Gastroesophageal sphincter (tissue), 4 donors: ENCODE measurements at regions not wholly inside any gene's neighbourhood (a gene's known extent, or its start where the extent isn't known, plus 50 kb on each side); places are given as distances from the start of the nearest gene placed in this dataset.
A peak's percentile ranks its signal among the peaks of the same experiment; 100 is the strongest.

Experiments
- ATAC-seq: fragments of 150-250 bp; one replicate; pipeline ENCODE4 v1.9.1; 2016; ENCODE audit warnings: mild to moderate bottlenecking, moderate library complexity
- H3K27ac ChIP-seq, 4 donors: fragments of 200-600 bp; sonication (generic) in 3 of 4; 1 replicate in 3 of 4; 2 replicates in 1 of 4; pipeline ENCODE4 v1.5.1; 2016 to 2019
- H3K27me3 ChIP-seq: fragments of 200-600 bp; sonication (generic); one replicate; pipeline ENCODE4 v1.5.1; 2019
- H3K36me3 ChIP-seq, 2 donors: fragments of 200-600 bp; sonication (generic); one replicate each; pipeline ENCODE4 v1.5.1; 2019; ENCODE audit warnings: control low read depth in 1 of 2
- H3K4me1 ChIP-seq, 3 donors: fragments of 200-600 bp; sonication (generic); 1 replicate in 2 of 3; 2 replicates in 1 of 3; pipeline ENCODE4 v1.5.1; 2016 to 2019; ENCODE audit warnings: control low read depth in 2 of 3
- H3K4me3 ChIP-seq, 2 donors: fragments of 200-600 bp; sonication (generic); one replicate each; pipeline ENCODE4 v1.5.1; 2019; ENCODE audit warnings: mild to moderate bottlenecking in 1 of 2, moderate library complexity in 1 of 2
- H3K9me3 ChIP-seq, 3 donors: fragments of 200-600 bp; sonication (generic); one replicate each; pipeline ENCODE4 v1.5.1; 2017 to 2019; ENCODE audit warnings: control low read depth in 2 of 3
- CTCF ChIP-seq, 4 experiments: fragments of 200-600 bp in 2 of 4; fragments of 450-650 bp in 2 of 4; sonication (generic) in 1 of 4; IDR thresholded peaks; one replicate each; pipeline ENCODE4 v1.5.1; 2017 to 2019; ENCODE audit warnings: antibody characterized with exemption in 4 of 4, mild to moderate bottlenecking in 2 of 4, moderate library complexity in 2 of 4
- EP300 ChIP-seq: sonication (generic); formaldehyde crosslinking; IDR thresholded peaks from one replicate; pipeline ENCODE4 v1.6.1; 2017; ENCODE audit warnings: antibody characterized with exemption, mild to moderate bottlenecking
- POLR2A ChIP-seq, 2 donors: fragments of 450-650 bp; IDR thresholded peaks; one replicate each; pipeline ENCODE4 v1.6.1; 2017; ENCODE audit warnings: antibody characterized with exemption in 2 of 2, mild to moderate bottlenecking in 2 of 2, moderate library complexity in 1 of 2
- POLR2AphosphoS5 ChIP-seq: sonication (generic); formaldehyde crosslinking; IDR thresholded peaks from one replicate; pipeline ENCODE4 v1.6.1; 2017; ENCODE audit warnings: antibody characterized with exemption
- WGBS, 2 donors: methylation state at CpG; one replicate each; pipeline ENCODE4 v1.1.5; 2018; ENCODE audit warnings: low coverage in 1 of 2; 5-methylcytosine and 5-hydroxymethylcytosine counted together

GRCh38 chr1:56200896-56201295 is 378.5 kb downstream of the PLPP3 start:
- peaks cover 0 to 2% (median 0%) of the 10 kb centered on the region in 3 donors for H3K9me3 ChIP-seq
- no peaks in the 10 kb centered on the region for H3K27me3 ChIP-seq
- no peak for ATAC-seq
- H3K4me3 ChIP-seq: no peak overlapping the region
- H3K36me3 ChIP-seq: no peaks in the 10 kb centered on the region
- H3K4me1 ChIP-seq: peaks cover 0 to 8% (median 0%) of the 10 kb centered on the region in 3 donors
- H3K27ac ChIP-seq: no peak overlapping the region
- WGBS, 2 donors: 24 to 50% methylated on average over 2 of the region's 2 CpGs
- no peak for TF ChIP-seq EP300
- no peak for TF ChIP-seq POLR2AphosphoS5
- TF ChIP-seq POLR2A (IDR thresholded peaks at IDR 0.05): no peak

- Histone ChIP-seq H3K27me3 (no peaks in the 10 kb centered on the region), H3K4me1 (peaks cover 0 to 8% (median 0%) of the 10 kb centered on the region in 3 donors), H3K27ac (no peak overlapping the region), H3K9me3 (no peaks in the 10 kb centered on the region), H3K36me3 (no peaks in the 10 kb centered on the region), H3K4me3 (no peak overlapping the region)
- no peak for TF ChIP-seq EP300
- TF ChIP-seq POLR2AphosphoS5: no peak
- TF ChIP-seq POLR2A (IDR thresholded peaks at IDR 0.05): no peak
- no peak for TF ChIP-seq CTCF (IDR thresholded peaks at IDR 0.05)
- 67 to 72% methylated on average over 3 of the region's 4 CpGs for WGBS, 2 donors
- ATAC-seq: peak; percentile 25
Observed at GRCh38 chr1:56200442-56200841, 378.9 kb downstream of the PLPP3 start.

- Histone ChIP-seq H3K27me3 (no peaks in the 10 kb centered on the region), H3K36me3 (no peaks in the 10 kb centered on the region), H3K27ac (no peak overlapping the region), H3K9me3 (no peaks in the 10 kb centered on the region), H3K4me3 (no peak overlapping the region), H3K4me1 (peaks cover 0 to 8% (median 0%) of the 10 kb centered on the region in 3 donors)
- WGBS, 2 donors: 100% methylated on average over 1 of the region's 1 CpG; no CpG with 5 or more reads in 1 of the 2 donors
- TF ChIP-seq POLR2AphosphoS5 (no peak), POLR2A (IDR thresholded peaks at IDR 0.05) (no peak), CTCF (IDR thresholded peaks at IDR 0.05) (no peak), EP300 (no peak)
- ATAC-seq: no peak
Observed at GRCh38 chr1:56199956-56200355, 379.4 kb downstream of the PLPP3 start.

- Histone ChIP-seq H3K9me3 (no peaks in the 10 kb centered on the region), H3K4me1 (peaks cover 0 to 8% (median 0%) of the 10 kb centered on the region in 3 donors), H3K27me3 (no peaks in the 10 kb centered on the region), H3K36me3 (no peaks in the 10 kb centered on the region), H3K27ac (no peak overlapping the region), H3K4me3 (no peak overlapping the region)
- 89% methylated on average over 2 of the region's 2 CpGs; no CpG with 5 or more reads in 1 of the 2 donors for WGBS, 2 donors
- ATAC-seq: no peak
- TF ChIP-seq POLR2A (IDR thresholded peaks at IDR 0.05): no peak
- TF ChIP-seq CTCF (IDR thresholded peaks at IDR 0.05): no peak
- TF ChIP-seq EP300: no peak
- TF ChIP-seq POLR2AphosphoS5: no peak
Observed at GRCh38 chr1:56199061-56199460, 380.3 kb downstream of the PLPP3 start.

- WGBS, 2 donors: 73 to 83% methylated on average over 2 of the region's 2 CpGs
- no peak for ATAC-seq
- H3K27me3 ChIP-seq: no peaks in the 10 kb centered on the region
- H3K9me3 ChIP-seq: no peaks in the 10 kb centered on the region
- peaks cover 0 to 8% (median 0%) of the 10 kb centered on the region in 3 donors for H3K4me1 ChIP-seq
- H3K36me3 ChIP-seq: no peaks in the 10 kb centered on the region
- no peak overlapping the region for H3K4me3 ChIP-seq
- no peak overlapping the region for H3K27ac ChIP-seq
- no peak for TF ChIP-seq POLR2AphosphoS5
- TF ChIP-seq CTCF (IDR thresholded peaks at IDR 0.05): no peak
- TF ChIP-seq EP300: no peak
- TF ChIP-seq POLR2A (IDR thresholded peaks at IDR 0.05): no peak
Observed at GRCh38 chr1:56197946-56198345, 381.4 kb downstream of the PLPP3 start.
